ENCODE measurements at regions not wholly inside any gene's neighbourhood (a gene's known extent, or its start where the extent isn't known, plus 50 kb on each side); places are given as distances from the start of the nearest gene placed in this dataset.

GRCh38 chr2:16333681-16334080 lies 332.0 kb downstream of the CYRIA start:
- TF ChIP-seq, protein P1, sequence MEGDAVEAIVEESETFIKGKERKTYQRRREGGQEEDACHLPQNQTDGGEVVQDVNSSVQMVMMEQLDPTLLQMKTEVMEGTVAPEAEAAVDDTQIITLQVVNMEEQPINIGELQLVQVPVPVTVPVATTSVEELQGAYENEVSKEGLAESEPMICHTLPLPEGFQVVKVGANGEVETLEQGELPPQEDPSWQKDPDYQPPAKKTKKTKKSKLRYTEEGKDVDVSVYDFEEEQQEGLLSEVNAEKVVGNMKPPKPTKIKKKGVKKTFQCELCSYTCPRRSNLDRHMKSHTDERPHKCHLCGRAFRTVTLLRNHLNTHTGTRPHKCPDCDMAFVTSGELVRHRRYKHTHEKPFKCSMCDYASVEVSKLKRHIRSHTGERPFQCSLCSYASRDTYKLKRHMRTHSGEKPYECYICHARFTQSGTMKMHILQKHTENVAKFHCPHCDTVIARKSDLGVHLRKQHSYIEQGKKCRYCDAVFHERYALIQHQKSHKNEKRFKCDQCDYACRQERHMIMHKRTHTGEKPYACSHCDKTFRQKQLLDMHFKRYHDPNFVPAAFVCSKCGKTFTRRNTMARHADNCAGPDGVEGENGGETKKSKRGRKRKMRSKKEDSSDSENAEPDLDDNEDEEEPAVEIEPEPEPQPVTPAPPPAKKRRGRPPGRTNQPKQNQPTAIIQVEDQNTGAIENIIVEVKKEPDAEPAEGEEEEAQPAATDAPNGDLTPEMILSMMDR (IDR thresholded peaks at IDR 0.05; ENCODE audit: low read depth, low read length) = no peak
- DNase-seq (ENCODE audit: extremely low read depth, low read depth) = no peak

- TF ChIP-seq, protein P1 (IDR thresholded peaks at IDR 0.05; ENCODE audit: low read depth, low read length) = no peak
- no peak for DNase-seq (ENCODE audit: extremely low read depth, low read depth)
Observed at GRCh38 chr2:16332681-16333557, 332.7 kb downstream of the CYRIA start.

GRCh38 chr2:16331772-16332171 lies 333.9 kb downstream of the CYRIA start:
- TF ChIP-seq, protein P1 (IDR thresholded peaks at IDR 0.05; ENCODE audit: low read depth, low read length) = no peak

GRCh38 chr2:16330982-16331381 lies 334.7 kb downstream of the CYRIA start:
- no peak for DNase-seq (ENCODE audit: extremely low read depth, low read depth)
- TF ChIP-seq, protein P1 (IDR thresholded peaks at IDR 0.05; ENCODE audit: low read depth, low read length) = no peak

More at GRCh38 chr2:16331772-16332171, 333.9 kb downstream of the CYRIA start:
- DNase-seq (ENCODE audit: extremely low read depth, low read depth) = no peak

- DNase-seq (ENCODE audit: extremely low read depth, low read depth) = no peak
- TF ChIP-seq, protein P1 (IDR thresholded peaks at IDR 0.05; ENCODE audit: low read depth, low read length) = no peak
Observed at GRCh38 chr2:16330571-16330970, 335.1 kb downstream of the CYRIA start.

DNA sequence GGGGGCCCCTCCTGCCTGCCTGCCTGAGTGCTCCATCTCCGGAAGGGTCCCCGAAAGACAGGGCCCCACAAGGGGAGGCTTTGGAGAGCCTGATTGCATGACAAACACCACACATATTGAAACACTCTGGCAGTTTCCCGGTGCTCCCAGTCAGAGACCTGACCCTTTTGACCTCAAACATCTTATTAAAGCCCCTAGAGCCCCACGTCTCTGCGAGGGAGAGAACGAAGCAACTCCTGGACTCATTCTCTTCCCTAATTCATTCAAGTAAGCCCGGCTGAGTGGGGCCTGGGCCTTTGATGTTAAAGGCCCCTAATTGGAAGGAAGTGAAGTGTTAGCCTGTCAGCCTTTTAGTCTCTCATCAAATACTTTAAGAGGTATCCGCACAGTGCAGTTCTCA lies 335.6 kb downstream of the CYRIA start:
- TF ChIP-seq, protein P1 (IDR thresholded peaks at IDR 0.05; ENCODE audit: low read depth, low read length) = no peak
- DNase-seq (ENCODE audit: extremely low read depth, low read depth) = no peak

GRCh38 chr2:16329421-16329820 lies 336.2 kb downstream of the CYRIA start:
- TF ChIP-seq, protein P1 (IDR thresholded peaks at IDR 0.05; ENCODE audit: low read depth, low read length) = no peak
- no peak for DNase-seq (ENCODE audit: extremely low read depth, low read depth)
